ENCODE measurements at regions not wholly inside any gene's neighbourhood (a gene's known extent, or its start where the extent isn't known, plus 50 kb on each side); places are given as distances from the start of the nearest gene placed in this dataset.
"Not testable (repeated sequence)": the region's sequence is repeated elsewhere in the genome, so short reads cannot be mapped to it uniquely, and the experiment has no call there.

DNA sequence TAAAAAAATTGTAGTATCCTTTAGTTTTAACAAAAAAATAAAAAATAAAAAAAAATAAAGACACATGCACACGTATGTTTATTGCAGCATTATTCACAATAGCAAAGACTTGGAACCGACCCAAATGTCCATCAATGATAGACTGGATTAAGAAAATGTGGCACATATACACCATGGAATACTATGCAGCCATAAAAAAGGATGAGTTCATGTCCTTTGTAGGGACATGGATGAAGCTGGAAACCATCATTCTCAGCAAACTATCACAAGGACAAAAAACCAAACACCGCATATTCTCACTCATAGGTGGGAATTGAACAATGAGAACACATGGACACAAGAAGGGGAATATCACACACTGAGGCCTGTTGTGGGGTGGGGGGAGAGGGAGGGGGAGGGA lies 370.4 kb downstream of the VRK1 start:
- intact Hi-C loops (cut with DNase I): not testable (repeated sequence)

GRCh38 chr14:97172644-97173043 lies 375.5 kb downstream of the VRK1 start:
- DNase-seq (ENCODE audit: low spot score): no peak
- intact Hi-C loops (cut with DNase I): no loop called here

More for the DNA sequence above, 370.4 kb downstream of the VRK1 start:
- DNase-seq (ENCODE audit: low spot score): not testable (repeated sequence)

DNA sequence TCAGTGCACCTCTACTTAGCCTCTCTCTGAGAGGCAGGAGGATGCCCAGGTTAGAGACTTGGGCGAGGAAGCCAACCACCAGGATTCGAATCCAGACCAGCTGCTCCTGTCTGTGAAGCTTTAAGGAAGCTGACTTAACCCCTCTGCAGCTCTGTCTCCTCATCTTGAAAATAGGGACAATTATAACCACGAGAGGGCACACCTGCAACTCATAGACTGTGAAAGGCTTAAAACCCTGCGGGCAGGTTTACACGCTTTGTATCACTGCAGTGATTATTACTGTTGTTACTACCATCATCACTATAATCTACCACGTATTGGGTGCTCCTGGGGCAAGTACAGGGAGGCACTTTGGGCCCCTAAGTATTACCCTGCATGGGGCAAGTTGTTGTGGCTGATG lies 379.8 kb downstream of the VRK1 start:
- no peak for DNase-seq (ENCODE audit: low spot score)

GRCh38 chr14:97177635-97178034 lies 380.5 kb downstream of the VRK1 start:
- intact Hi-C loops (cut with DNase I): no loop called here
- no peak for DNase-seq (ENCODE audit: low spot score)

More for the DNA sequence above, 379.8 kb downstream of the VRK1 start:
- intact Hi-C loops (cut with DNase I): no loop called here

DNA sequence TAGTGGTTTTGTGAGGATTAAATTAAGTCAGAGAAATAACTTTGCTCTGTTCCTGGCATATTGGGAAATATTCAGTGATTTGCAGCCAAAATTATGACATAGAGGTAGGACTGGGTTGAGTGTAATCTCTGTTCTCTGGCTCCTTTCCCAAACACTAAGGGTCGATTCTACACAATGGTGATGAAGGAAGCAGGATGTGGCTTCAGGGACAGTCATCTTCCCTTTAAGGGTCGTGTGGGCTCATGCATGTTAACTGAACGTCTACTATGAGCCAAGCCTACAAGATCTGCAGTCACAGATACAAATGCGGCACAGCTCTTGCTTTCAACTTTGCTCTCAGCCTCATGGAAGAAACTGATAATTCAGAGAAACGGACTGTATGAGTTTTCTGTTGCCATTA lies 381.6 kb downstream of the VRK1 start:
- intact Hi-C loops (cut with DNase I): no loop called here

GRCh38 chr14:97179573-97179972 lies 382.4 kb downstream of the VRK1 start:
- DNase-seq (ENCODE audit: low spot score): no peak
- intact Hi-C loops (cut with DNase I): no loop called here

More for the DNA sequence above, 381.6 kb downstream of the VRK1 start:
- DNase-seq (ENCODE audit: low spot score): no peak

- DNase-seq (ENCODE audit: low spot score): no peak
- intact Hi-C loops (cut with DNase I): no loop called here
Measured at GRCh38 chr14:97180304-97181200, 383.4 kb downstream of the VRK1 start.

DNA sequence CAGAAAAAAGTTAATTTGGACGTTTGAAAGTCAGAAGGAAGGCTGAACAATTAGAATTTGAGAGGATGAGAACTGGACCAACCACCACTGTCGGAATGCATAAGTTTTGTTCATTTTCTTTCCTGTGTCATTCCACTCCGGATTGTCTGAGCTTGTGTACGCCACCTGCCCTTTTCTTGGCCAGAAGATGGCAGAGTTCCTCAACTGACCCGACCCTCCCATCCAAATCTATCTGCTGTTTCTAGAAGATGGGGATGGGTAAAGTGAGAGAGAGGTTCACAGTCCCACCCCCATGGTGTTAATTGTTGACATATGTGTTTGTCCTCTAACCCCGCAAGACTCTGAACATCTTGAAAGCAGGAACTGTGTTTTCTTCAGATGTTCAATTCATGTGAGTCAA lies 388.0 kb downstream of the VRK1 start:
- intact Hi-C loops (cut with DNase I): no loop called here
- DNase-seq (ENCODE audit: low spot score): no peak

- no peak for DNase-seq (ENCODE audit: low spot score)
- intact Hi-C loops (cut with DNase I): no loop called here
Measured at GRCh38 chr14:97187916-97188315, 390.7 kb downstream of the VRK1 start.

DNA sequence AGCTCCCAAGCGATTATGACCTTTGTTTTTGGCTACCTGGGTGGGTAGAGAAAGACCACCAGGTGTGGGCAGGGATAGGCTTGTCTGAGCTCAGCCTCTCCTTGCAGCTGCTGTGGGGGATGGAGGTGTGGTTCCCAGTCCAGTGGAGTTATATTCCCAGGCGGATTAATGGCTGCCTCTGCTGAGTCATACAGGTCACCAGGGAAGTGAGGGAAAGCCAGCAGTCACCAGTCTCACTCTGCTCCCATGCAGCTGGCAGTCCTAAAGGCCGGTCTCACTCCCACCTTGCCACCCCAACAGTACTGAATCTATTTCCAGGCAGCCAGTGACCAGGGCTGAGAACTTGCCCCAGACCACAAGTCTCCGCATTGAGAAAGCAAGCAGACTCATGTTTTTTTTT lies 399.2 kb downstream of the VRK1 start:
- intact Hi-C loops (cut with DNase I): no loop called here

DNA sequence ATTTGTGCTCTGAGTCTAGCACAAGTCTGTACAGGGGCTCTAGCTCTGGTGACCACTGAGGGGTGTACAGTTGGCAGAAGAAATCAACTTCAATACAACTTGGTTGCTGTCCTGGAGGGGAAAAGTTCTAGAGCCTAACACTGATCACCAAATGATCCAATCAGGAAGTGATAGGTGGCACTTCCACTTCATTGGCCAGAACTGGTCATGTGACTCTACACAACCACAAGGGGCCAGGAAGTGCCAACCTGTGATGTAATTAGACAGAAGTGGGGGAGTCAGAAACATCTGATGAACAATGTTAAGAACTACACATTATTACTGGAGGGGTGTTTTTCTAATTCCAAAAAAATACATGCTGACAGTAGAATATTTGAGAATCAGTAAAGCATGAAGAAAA lies 401.6 kb downstream of the VRK1 start:
- intact Hi-C loops (cut with DNase I): no loop called here
- no peak for DNase-seq (ENCODE audit: low spot score)

More for the DNA sequence above, 399.2 kb downstream of the VRK1 start:
- no peak for DNase-seq (ENCODE audit: low spot score)

GRCh38 chr14:97200245-97200644 lies 403.1 kb downstream of the VRK1 start:
- intact Hi-C loops (cut with DNase I): no loop called here
- DNase-seq (ENCODE audit: low spot score): no peak

GRCh38 chr14:97206916-97207315 lies 409.7 kb downstream of the VRK1 start:
- DNase-seq (ENCODE audit: low spot score): no peak
- intact Hi-C loops (cut with DNase I): no loop called here

DNA sequence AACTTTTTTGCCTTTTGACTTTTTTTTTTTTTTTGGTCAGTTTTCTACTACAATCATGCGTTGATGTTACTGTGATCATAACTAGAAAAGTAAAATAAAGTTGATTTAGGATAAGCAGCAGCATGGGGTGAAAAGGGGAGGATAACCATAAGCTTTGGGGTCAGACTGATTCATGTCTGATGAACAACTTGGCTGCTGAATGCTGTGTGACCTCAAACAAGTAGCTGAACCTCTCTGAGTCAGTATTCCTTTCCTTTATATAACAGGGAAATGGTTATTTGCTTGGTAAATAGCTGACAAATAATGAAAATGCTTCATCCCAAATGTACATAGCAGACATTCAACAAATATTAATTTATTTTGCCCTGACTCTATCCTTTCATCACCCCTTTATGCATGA lies 413.0 kb downstream of the VRK1 start:
- no peak for DNase-seq (ENCODE audit: low spot score)
- intact Hi-C loops (cut with DNase I): no loop called here

DNA sequence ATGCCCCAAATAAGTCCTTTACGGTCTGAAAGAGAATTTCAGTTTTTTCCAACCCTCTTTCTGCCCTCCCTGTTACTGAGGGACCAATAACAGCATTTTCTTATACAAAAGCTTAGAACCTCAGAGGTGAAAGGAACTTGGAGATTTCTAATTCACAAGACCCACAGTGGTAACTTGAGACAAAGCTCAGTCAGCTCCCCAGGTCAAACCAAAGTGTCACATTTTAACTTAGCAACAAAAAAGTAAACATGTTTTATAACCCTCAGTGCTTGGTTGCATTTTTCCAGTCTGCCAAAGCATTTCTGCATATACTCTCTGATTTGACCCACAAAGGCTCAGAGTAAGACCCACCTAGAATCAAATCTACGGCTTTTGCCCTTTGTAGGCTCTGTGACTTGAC lies 415.2 kb downstream of the VRK1 start:
- intact Hi-C loops (cut with DNase I): no loop called here
- DNase-seq (ENCODE audit: low spot score): no peak

GRCh38 chr14:97213720-97214119 lies 416.5 kb downstream of the VRK1 start:
- DNase-seq (ENCODE audit: low spot score): no peak
- intact Hi-C loops (cut with DNase I): no loop called here

GRCh38 chr14:97215263-97215969 lies 418.2 kb downstream of the VRK1 start:
- no peak for DNase-seq (ENCODE audit: low spot score)
- intact Hi-C loops (cut with DNase I): no loop called here

GRCh38 chr14:97217111-97217885 lies 420.1 kb downstream of the VRK1 start:
- no peak for DNase-seq (ENCODE audit: low spot score)
- intact Hi-C loops (cut with DNase I): no loop called here

- DNase-seq (ENCODE audit: low spot score): no peak
- intact Hi-C loops (cut with DNase I): no loop called here
Measured at GRCh38 chr14:97218274-97218673, 421.1 kb downstream of the VRK1 start.
